Heart left ventricle (tissue), 13 donors: ENCODE measurements at regions not wholly inside any gene's neighbourhood (a gene's known extent, or its start where the extent isn't known, plus 50 kb on each side); places are given as distances from the start of the nearest gene placed in this dataset.

Experiments used
- POLR2A ChIP-seq, 2 donors: fragments of 450-650 bp; IDR thresholded peaks; one replicate each; pipeline ENCODE4 v1.6.1; 2017; ENCODE audit warnings: antibody characterized with exemption in 2 of 2, mild to moderate bottlenecking in 2 of 2, moderate library complexity in 2 of 2
- TF ChIP-seq, protein P1 (sequence below), 12 donors: fragments of 200-600 bp; sonication (generic) in 4 of 12; IDR thresholded peaks; one replicate each; pipeline versions ENCODE4 v1.5.0 to v1.8.0; 2018 to 2022; ENCODE audit warnings: antibody characterized with exemption in 12 of 12, mild to moderate bottlenecking in 5 of 12
- donor health status: ischemic (EF 13 %, LVEDD 7.1; RV severe dilation, severe dysfunction).
- donor health status: DM: no; HTN: yes; CAD: no.
- donor health status: DM: no; HTN: no; CAD: no.
- donor health status: ischemic (EF 25% LVEDD 6.9; RV normal size, moderate dysfunction).
- donor health status: ischemic (EF 25% LVEDD 5.7; RV mildly dilated, moderate dysfunction).
- donor health status: ischemic (EF 35%, LVEDD 5.7; RV mildly dilated, moderate dysfunction).
- donor health status: nonischemic (EF 11% LVEDD 7.7; RV severe dilation, severe dysfunction).
- donor health status: DM: yes; HTN: yes; CAD: no.
- donor health status: PGD.
- donor health status: ischemic (EF 29% LVEDD 5.4; RV normal size, mild dysfunction).
- donor health status: nonischemic (EF 23%, LVEDD 6.1; RV moderate dilation, normal function).

GRCh38 chr10:8596929-8597472, 542.5 kb downstream of the GATA3 start:
- no peak for TF ChIP-seq POLR2A (IDR thresholded peaks at IDR 0.05)
- TF ChIP-seq, protein P1, sequence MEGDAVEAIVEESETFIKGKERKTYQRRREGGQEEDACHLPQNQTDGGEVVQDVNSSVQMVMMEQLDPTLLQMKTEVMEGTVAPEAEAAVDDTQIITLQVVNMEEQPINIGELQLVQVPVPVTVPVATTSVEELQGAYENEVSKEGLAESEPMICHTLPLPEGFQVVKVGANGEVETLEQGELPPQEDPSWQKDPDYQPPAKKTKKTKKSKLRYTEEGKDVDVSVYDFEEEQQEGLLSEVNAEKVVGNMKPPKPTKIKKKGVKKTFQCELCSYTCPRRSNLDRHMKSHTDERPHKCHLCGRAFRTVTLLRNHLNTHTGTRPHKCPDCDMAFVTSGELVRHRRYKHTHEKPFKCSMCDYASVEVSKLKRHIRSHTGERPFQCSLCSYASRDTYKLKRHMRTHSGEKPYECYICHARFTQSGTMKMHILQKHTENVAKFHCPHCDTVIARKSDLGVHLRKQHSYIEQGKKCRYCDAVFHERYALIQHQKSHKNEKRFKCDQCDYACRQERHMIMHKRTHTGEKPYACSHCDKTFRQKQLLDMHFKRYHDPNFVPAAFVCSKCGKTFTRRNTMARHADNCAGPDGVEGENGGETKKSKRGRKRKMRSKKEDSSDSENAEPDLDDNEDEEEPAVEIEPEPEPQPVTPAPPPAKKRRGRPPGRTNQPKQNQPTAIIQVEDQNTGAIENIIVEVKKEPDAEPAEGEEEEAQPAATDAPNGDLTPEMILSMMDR (IDR thresholded peaks at IDR 0.05): no peak
